ENCODE measurements at regions not wholly inside any gene's neighbourhood (a gene's known extent, or its start where the extent isn't known, plus 50 kb on each side); places are given as distances from the start of the nearest gene placed in this dataset.

DNA sequence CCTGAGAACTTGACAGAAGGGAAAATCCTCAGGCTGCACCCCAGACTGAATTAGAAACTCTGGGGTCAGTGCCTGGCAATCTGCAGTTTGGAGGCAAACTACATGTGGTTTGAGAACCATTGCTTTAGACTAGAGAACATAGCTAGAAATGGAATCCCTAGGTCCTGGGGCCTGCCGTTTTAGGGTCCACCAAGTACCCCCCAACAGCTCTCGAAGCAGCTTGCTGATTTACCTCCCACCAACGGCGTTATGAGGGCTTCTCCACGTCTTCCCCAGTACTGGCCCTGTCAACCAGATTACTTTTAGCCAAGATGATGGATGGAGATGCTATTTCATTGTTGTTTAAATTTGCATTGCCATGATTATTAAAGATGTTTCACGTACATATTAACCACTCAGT, 272.5 kb downstream of the XXYLT1 start:
- no peaks in the 10 kb centered on the region for H3K27me3 ChIP-seq (ENCODE audit: control insufficient read depth, insufficient read depth, low read length)
- Mint-ChIP-seq H3K36me3 (no peaks in the 10 kb centered on the region), H3K4me3 (no peak overlapping the region), H3K27me3 (ENCODE audit: low read depth in 2 of 2) (peaks cover 7 to 9% of the 10 kb centered on the region in 2 donors), H3K4me1 (no peaks in the 10 kb centered on the region), H3K9me3 (no peaks in the 10 kb centered on the region), H3K27ac (no peak overlapping the region)
- peaks cover 1% of the 10 kb centered on the region for H3K4me1 ChIP-seq (ENCODE audit: control insufficient read depth, insufficient read depth, low read length)
- H3K9me3 ChIP-seq (ENCODE audit: control insufficient read depth, insufficient read depth, low read length), result no peaks in the 10 kb centered on the region
- no peaks in the 10 kb centered on the region for H3K36me3 ChIP-seq (ENCODE audit: control insufficient read depth, insufficient read depth, low read length)
- WGBS (ENCODE audit: insufficient coverage), result 95% methylated on average over 5 of the region's 6 CpGs
- ATAC-seq (no peak), DNase-seq (no peak)
- TF ChIP-seq, protein P1, sequence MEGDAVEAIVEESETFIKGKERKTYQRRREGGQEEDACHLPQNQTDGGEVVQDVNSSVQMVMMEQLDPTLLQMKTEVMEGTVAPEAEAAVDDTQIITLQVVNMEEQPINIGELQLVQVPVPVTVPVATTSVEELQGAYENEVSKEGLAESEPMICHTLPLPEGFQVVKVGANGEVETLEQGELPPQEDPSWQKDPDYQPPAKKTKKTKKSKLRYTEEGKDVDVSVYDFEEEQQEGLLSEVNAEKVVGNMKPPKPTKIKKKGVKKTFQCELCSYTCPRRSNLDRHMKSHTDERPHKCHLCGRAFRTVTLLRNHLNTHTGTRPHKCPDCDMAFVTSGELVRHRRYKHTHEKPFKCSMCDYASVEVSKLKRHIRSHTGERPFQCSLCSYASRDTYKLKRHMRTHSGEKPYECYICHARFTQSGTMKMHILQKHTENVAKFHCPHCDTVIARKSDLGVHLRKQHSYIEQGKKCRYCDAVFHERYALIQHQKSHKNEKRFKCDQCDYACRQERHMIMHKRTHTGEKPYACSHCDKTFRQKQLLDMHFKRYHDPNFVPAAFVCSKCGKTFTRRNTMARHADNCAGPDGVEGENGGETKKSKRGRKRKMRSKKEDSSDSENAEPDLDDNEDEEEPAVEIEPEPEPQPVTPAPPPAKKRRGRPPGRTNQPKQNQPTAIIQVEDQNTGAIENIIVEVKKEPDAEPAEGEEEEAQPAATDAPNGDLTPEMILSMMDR (IDR thresholded peaks at IDR 0.05), result no peak
- intact Hi-C loops (cut with micrococcal nuclease), result no loop called here
- no peak overlapping the region for H3K27ac ChIP-seq (ENCODE audit: low read length)
- H3K4me3 ChIP-seq (ENCODE audit: low read length), result no peak overlapping the region

DNA sequence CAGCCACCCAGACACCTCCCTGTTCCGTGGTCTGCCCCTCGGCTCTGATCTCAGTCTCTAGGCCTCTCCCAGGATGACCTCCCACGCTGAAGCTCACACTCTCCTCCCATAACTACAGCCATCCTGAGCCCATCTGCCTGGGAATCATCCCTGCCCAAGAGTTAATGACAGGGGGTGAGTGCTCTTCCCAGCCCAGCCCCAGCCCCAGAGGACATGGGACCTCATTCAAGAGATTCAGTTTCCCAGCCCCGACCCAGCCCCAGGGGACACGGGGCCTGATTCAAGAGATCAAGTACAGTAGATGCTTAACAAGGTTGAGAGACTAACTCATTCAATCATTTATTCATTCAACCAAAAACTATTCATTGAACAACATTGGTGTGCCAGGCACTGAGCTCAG, 272.0 kb downstream of the XXYLT1 start:
- Histone ChIP-seq H3K27ac (ENCODE audit: low read length) (no peak overlapping the region), H3K36me3 (ENCODE audit: control insufficient read depth, insufficient read depth, low read length) (no peaks in the 10 kb centered on the region), H3K9me3 (ENCODE audit: control insufficient read depth, insufficient read depth, low read length) (no peaks in the 10 kb centered on the region), H3K27me3 (ENCODE audit: control insufficient read depth, insufficient read depth, low read length) (no peaks in the 10 kb centered on the region), H3K4me1 (ENCODE audit: control insufficient read depth, insufficient read depth, low read length) (peaks cover 7% of the 10 kb centered on the region), H3K4me3 (ENCODE audit: low read length) (no peak overlapping the region)
- Mint-ChIP-seq H3K4me3 (no peak overlapping the region), H3K9me3 (no peaks in the 10 kb centered on the region), H3K27ac (no peak overlapping the region), H3K4me1 (no peaks in the 10 kb centered on the region), H3K36me3 (no peaks in the 10 kb centered on the region), H3K27me3 (ENCODE audit: low read depth in 2 of 2) (peaks cover 7 to 12% of the 10 kb centered on the region in 2 donors)
- TF ChIP-seq, protein P1 (IDR thresholded peaks at IDR 0.05), result no peak
- DNase-seq (no peak), ATAC-seq (no peak)
- WGBS (ENCODE audit: insufficient coverage), result 86% methylated on average over 5 of the region's 5 CpGs
- intact Hi-C loops (cut with micrococcal nuclease), result no loop called here

DNA sequence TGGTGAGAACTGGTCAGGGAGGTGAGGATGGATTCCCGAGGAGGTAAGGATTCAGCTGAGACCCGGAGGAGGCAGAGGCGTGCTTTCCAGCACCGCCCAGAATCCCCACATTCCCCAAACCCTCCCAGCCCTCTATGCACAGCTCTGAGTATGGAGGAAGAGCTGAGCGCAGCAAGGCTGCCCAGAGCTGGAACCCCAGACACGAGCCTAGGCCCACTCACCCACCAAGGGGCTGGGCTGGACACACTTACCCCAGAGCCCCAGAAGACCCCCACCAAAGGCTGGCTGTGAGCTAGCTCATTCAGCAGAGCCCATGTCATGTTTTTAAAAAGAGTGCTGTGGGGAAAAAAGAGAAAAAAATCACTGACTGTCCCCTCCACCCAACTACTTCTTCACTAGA, 271.5 kb downstream of the XXYLT1 start:
- 100% methylated on average over 3 of the region's 6 CpGs for WGBS (ENCODE audit: insufficient coverage)
- no peak for ATAC-seq
- Mint-ChIP-seq H3K4me1 (no peaks in the 10 kb centered on the region), H3K36me3 (no peaks in the 10 kb centered on the region), H3K9me3 (no peaks in the 10 kb centered on the region), H3K4me3 (no peak overlapping the region), H3K27ac (no peak overlapping the region), H3K27me3 (ENCODE audit: low read depth in 2 of 2) (peaks cover 7 to 13% of the 10 kb centered on the region in 2 donors)
- Histone ChIP-seq H3K27me3 (ENCODE audit: control insufficient read depth, insufficient read depth, low read length) (no peaks in the 10 kb centered on the region), H3K9me3 (ENCODE audit: control insufficient read depth, insufficient read depth, low read length) (no peaks in the 10 kb centered on the region), H3K4me1 (ENCODE audit: control insufficient read depth, insufficient read depth, low read length) (peaks cover 8% of the 10 kb centered on the region), H3K27ac (ENCODE audit: low read length) (no peak overlapping the region), H3K36me3 (ENCODE audit: control insufficient read depth, insufficient read depth, low read length) (no peaks in the 10 kb centered on the region), H3K4me3 (ENCODE audit: low read length) (no peak overlapping the region)
- no peak for DNase-seq
- intact Hi-C loops (cut with micrococcal nuclease), result no loop called here
- TF ChIP-seq, protein P1 (IDR thresholded peaks at IDR 0.05), result no peak

DNA sequence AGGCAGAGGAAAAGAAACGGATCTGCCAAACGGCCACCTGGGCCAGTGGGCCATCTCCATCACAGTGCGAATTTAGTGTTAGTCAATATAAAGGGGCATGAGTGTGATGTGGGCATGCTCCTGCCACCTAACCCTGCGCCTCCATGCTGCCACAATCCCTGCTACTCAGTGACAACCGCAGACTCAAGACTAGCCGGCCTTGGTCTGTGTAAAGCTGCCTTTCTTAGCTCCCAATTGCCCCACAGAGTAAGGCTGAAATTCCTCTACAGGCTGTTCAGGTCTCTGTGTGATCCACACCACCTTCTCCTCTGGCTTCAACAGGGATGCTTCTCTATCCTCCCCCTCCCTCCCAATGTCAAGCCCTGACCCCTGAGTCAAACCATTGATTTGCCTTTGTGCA, 269.7 kb downstream of the XXYLT1 start:
- peaks cover 11% of the 10 kb centered on the region for H3K4me1 ChIP-seq (ENCODE audit: control insufficient read depth, insufficient read depth, low read length)
- intact Hi-C loops (cut with micrococcal nuclease), result loop anchor here (10.0 kb wide), 1 partner anchor 264 kb away; no protein-coding TSS in a partner anchor
- no peak overlapping the region for H3K27ac ChIP-seq (ENCODE audit: low read length)
- TF ChIP-seq, protein P1 (IDR thresholded peaks at IDR 0.05), result no peak
- 94% methylated on average over 6 of the region's 6 CpGs for WGBS (ENCODE audit: insufficient coverage)
- DNase-seq (no peak), ATAC-seq (no peak)
- Mint-ChIP-seq H3K27me3 (ENCODE audit: low read depth in 2 of 2) (peaks cover 7 to 13% of the 10 kb centered on the region in 2 donors), H3K4me1 (no peaks in the 10 kb centered on the region), H3K9me3 (no peaks in the 10 kb centered on the region), H3K27ac (no peak overlapping the region), H3K4me3 (no peak overlapping the region), H3K36me3 (no peaks in the 10 kb centered on the region)
- no peaks in the 10 kb centered on the region for H3K27me3 ChIP-seq (ENCODE audit: control insufficient read depth, insufficient read depth, low read length)
- H3K9me3 ChIP-seq (ENCODE audit: control insufficient read depth, insufficient read depth, low read length), result no peaks in the 10 kb centered on the region
- no peak overlapping the region for H3K4me3 ChIP-seq (ENCODE audit: low read length)
- no peaks in the 10 kb centered on the region for H3K36me3 ChIP-seq (ENCODE audit: control insufficient read depth, insufficient read depth, low read length)
